Lung microvascular endothelial cell (primary cell): ENCODE measurements at regions not wholly inside any gene's neighbourhood (a gene's known extent, or its start where the extent isn't known, plus 50 kb on each side); places are given as distances from the start of the nearest gene placed in this dataset.

Experiments
- DNase-seq, 2 donors: peaks; one replicate each; pipeline versions ENCODE4 v3.0.0 to v3.0.0-alpha.2; 2010; ENCODE audit warnings: low read depth in 2 of 2

GRCh38 chr15:96581371-96581770, 250.9 kb downstream of the NR2F2 start:
- DNase-seq = no peak

GRCh38 chr15:96582473-96582872, 252.0 kb downstream of the NR2F2 start:
- DNase-seq = no peak

GRCh38 chr15:96583671-96584070, 253.2 kb downstream of the NR2F2 start:
- DNase-seq = peak; percentile 3 to 15

DNA sequence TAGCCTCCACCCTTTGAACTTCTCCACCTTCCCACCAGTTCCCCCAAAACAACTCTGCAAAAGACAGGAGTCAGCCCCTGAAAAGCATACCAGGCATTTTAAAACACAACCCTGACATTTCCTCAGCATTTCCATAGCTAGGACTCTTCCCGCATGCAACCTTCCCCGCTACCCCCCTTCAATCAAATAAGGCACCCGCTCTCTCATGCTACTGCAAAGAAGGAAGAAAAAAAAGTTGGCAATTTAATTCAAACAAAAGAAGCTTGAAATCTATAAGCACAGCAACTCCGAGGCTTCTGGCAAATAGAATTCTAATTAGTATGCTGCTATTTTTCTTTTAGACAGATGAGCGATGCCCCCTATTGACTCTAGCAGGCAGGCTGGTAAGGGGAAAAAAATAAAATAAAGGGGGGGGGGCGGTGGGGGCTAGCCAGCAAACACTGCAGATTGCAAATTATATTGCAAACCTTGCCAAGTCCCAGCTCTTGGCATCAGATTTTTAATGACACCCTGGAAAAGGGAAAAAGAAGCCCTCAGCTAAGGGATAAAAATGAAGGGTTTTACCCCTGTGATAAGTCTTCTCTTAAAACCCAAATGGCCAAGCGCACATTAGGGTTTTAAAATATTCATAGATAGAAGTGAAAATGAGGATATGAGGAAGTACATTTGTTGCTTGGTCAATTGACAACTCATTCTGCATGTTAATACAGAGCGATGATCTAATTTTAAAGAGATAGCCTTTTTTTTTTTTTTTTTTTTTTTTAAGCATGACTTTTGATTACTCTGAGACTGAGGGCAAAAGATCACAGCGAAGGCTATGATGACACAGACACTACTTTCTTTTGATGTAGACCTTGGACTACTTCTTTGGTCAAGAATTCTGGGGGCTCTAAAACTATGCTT, 255.2 kb downstream of the NR2F2 start:
- peak; percentile 37 to 54 for DNase-seq

GRCh38 chr15:96586901-96587300, 256.4 kb downstream of the NR2F2 start:
- no peak for DNase-seq

GRCh38 chr15:96589864-96590263, 259.4 kb downstream of the NR2F2 start:
- no peak for DNase-seq

DNA sequence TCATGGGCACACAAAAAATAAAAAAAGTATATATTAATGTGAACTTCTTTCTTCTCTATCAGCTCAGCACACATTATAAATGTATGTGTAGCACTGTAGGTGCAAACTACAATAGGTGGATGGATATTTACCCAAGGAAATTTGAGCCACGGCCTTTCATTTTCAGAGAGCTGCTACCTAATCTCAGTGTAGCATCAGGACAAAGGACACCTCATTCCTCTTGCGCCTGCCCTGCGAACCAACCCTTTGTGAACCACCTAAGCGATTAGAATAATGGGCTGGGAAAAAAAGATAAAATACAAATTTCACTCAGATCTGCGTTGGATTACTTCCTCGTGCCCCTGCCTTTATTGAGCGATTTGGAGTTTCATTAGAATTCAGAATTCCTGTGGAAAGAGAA, 263.2 kb downstream of the NR2F2 start:
- DNase-seq = no peak

GRCh38 chr15:96595951-96596350, 265.5 kb downstream of the NR2F2 start:
- no peak for DNase-seq

DNA sequence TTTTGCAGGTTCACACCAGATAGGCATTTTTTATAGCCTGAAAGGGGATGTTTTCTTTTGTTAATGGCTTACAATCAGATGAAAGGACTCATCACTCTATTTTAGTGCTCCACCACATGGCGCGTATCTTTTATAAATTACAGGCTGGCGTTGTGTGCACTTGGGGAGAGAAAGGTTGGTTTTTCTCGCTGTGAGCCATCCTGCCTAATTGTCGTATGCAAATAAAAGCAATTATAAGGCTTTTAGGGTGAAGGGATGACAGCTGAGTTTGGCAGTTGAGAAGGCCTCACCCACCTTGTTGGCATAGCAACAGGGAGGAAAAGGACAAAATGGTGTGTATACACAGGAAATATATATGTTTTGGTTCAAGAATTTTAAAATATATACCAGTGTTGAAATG, 268.0 kb downstream of the NR2F2 start:
- no peak for DNase-seq

GRCh38 chr15:96599268-96599667, 268.8 kb downstream of the NR2F2 start:
- DNase-seq = no peak

GRCh38 chr15:96600350-96600749, 269.9 kb downstream of the NR2F2 start:
- no peak for DNase-seq

DNA sequence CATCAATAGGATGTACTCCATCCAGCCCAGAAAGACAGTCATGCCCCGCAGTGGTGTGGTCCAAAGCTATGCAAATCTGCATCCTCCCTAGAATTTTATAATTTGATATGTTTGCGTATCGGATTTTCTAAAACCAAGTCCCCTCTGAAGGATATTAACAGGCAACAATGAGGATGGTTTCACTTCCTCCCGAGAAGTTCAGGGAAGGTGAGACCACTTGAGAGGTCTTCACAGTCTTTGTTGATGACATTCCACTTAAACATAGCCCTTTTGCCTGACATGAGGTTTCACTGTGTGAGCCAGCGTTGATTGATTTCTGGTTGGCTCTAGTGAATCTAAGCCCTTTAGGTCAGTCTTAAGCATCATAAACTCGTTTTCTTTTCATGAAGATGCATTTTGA, 276.1 kb downstream of the NR2F2 start:
- no peak for DNase-seq

DNA sequence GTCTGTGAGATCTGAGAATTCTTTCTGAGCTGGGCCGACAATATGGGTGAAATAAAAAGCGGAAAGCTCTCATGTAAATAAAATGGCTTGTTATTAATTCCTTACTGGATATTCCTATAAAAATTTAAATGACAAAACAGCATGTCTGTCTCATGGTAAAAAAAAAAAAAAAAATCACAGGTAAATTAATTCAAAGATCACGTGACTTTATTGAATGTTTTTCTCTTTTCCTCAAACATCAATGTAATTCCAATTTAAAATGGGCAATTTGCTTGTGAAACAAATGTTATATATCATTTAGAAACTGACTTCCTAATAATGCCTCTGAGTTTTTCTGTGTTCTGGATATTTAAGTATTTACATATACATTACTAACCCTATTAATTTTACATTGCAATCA, 280.3 kb downstream of the NR2F2 start:
- no peak for DNase-seq

DNA sequence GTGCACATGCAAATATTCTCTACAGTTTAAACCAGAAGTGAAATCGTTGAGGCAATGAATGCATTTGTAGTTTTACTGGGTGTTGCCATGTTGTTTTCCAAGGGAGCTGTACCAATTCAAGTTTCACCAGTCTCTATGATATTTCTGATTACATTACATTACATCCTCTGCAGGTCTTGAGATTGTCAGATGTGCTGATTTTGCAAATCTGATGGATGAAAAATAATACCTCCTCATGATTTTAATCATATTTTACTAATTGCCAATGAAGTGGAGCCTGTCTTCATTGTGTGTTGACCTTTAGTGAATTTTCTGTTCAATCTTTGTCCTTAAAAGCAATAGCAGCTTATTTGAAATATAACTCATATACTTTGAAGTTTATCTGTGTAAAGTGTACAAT, 282.4 kb downstream of the NR2F2 start:
- DNase-seq = no peak

- no peak for DNase-seq
Observed at GRCh38 chr15:96619174-96619573, 288.7 kb downstream of the NR2F2 start.

- no peak for DNase-seq
Observed at GRCh38 chr15:96622714-96623113, 292.2 kb downstream of the NR2F2 start.

- DNase-seq = no peak
Observed at GRCh38 chr15:96625256-96625655, 294.8 kb downstream of the NR2F2 start.

DNA sequence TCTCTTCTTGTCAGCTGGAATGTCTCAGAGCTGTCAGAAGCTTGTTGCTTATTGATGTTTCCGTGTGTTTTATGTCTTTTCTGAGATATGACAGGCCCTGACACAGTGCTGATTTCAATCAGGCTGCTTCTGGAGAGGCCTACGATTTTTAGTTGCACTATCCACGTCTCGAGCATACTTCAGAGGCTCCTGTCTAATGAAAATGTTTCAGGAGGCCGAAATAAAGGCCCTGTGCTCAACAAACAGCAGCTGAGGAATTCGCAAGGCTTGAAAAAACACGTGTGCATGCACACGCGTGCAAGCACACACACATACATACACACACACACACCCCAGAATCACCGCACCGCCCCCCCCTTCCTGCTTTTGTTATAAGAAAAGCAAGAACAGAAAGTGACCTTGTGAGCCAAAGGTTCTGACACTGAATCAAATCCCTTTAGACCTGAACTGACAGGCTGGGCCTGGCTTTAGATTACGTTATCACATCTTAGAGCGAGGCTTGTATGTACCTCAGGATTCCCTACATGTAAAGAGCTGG, 296.6 kb downstream of the NR2F2 start:
- peak in 1 of 2 donors; percentile 9 for DNase-seq

DNA sequence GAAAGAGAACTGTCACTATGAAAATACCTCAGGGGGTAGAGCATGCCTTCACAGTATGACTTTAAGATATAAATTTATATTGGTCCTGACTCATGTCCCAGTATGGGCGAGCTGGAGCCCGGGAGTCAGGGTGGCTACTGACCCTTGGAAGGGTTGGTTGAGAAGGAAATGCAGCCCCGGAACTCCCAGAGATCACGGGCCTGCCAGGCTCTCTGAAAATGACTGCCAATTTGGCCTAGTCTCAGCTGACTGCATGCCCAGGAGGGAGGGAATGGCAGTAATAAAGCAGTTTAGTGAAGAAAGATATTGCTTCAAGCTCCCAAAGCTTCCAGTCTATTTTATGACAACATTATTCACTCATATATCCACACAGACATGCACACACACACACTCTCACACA, 299.0 kb downstream of the NR2F2 start:
- DNase-seq = no peak

DNA sequence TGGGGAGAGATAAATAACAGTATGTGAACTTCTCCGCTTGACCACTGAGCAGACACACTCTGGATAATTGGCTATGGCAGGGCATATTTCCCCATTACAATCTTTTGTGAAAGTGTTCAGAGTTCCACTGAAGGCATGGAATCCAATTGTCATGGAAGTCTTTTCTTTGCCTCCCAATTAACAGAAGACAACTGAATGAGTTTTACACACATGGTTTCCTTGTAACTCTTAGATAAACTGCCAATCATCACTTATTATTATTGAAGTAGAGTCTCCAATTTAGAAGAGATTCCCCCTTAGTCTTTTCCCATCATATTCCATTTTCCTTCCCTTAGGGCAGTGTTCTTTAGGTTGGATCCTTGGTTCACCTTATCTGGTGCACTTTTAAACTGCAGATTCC, 308.3 kb downstream of the NR2F2 start:
- DNase-seq = no peak

GRCh38 chr15:96645796-96646195, 315.3 kb downstream of the NR2F2 start:
- DNase-seq = no peak

DNA sequence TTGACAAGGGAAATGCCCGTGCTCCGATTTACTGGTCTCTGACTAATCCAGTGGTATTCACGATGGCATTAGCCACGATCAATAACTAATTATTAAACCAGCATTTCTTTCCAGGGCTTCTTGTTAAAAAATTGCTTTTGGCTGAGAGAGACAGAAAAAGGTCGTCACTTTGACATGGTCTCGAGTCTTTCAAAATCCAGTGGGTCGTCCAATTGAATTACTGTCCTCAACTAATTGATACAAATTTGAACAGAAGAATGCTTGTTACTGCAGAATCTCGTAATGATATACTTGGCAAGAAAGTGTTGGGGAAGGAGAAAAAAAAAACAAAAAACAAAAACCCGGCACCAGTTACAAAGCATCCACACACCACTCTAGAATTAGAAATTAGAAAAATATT, 318.4 kb downstream of the NR2F2 start:
- DNase-seq = no peak

GRCh38 chr15:96657096-96657495, 326.6 kb downstream of the NR2F2 start:
- no peak for DNase-seq
